BJ (cell line): ENCODE measurements at regions not wholly inside any gene's neighbourhood (a gene's known extent, or its start where the extent isn't known, plus 50 kb on each side); places are given as distances from the start of the nearest gene placed in this dataset.

Experiments used
- CTCF ChIA-PET: fragments of 350-600 bp; formaldehyde crosslinking; extraction: SDS; loops from one replicate; lab custom pipeline; 2021; ENCODE audit warnings: antibody characterized with exemption, inconsistent platforms; lab: Yijun Ruan, JAX
- POLR2A ChIA-PET: fragments of 300-600 bp; sonication (Branson Sonifier 250); formaldehyde crosslinking; extraction: SDS; loops from one replicate; lab custom pipeline; 2021; ENCODE audit warnings: antibody characterized with exemption; lab: Charles Lee
- DNase-seq: peaks from one replicate; pipeline ENCODE4 v3.0.0-alpha.2; 2011; ENCODE audit warnings: low read depth
- H3K27me3 ChIP-seq: 2 replicates; pipeline ENCODE4 v1.6.0; 2011; ENCODE audit warnings: low read length; ENCODE audit not compliant: control insufficient read depth, insufficient read depth
- H3K36me3 ChIP-seq: 2 replicates; pipeline ENCODE4 v1.5.1; 2011; ENCODE audit warnings: low read length; ENCODE audit not compliant: control insufficient read depth, insufficient read depth
- H3K4me3 ChIP-seq: 2 replicates; pipeline ENCODE4 v1.5.1; 2011; ENCODE audit warnings: low read depth, mild to moderate bottlenecking, control low read depth, low read length
- CTCF ChIP-seq: IDR thresholded peaks from 2 replicates; pipeline ENCODE4 v1.5.1; 2011; ENCODE audit warnings: low read depth, mild to moderate bottlenecking, control low read depth, inconsistent platforms, low read length, moderate library complexity; ENCODE audit not compliant: insufficient read depth

- TF ChIP-seq CTCF: no peak
- Histone ChIP-seq H3K36me3 (no peaks in the 10 kb centered on the region), H3K4me3 (no peak overlapping the region), H3K27me3 (no peaks in the 10 kb centered on the region; the same call in 1 of the 2 replicates)
- DNase-seq: no peak
- CTCF ChIA-PET: interaction anchor here (0.9 to 1.3 kb wide), 2 partner anchors 14 to 301 kb away, joined by 3 to 5 read pairs; no protein-coding TSS in a partner anchor
- POLR2A ChIA-PET: no interaction called here
Measured at GRCh38 chr2:65566617-65567016, 134.2 kb upstream of the SPRED2 start.

GRCh38 chr2:65565681-65566080 is 133.3 kb upstream of the SPRED2 start:
- ChIA-PET POLR2A (no interaction called here), CTCF (no interaction called here)
- no peak for TF ChIP-seq CTCF
- Histone ChIP-seq H3K36me3 (no peaks in the 10 kb centered on the region), H3K4me3 (no peak overlapping the region), H3K27me3 (no peaks in the 10 kb centered on the region; the same call in 1 of the 2 replicates)
- DNase-seq: no peak

- ChIA-PET CTCF (interaction anchor here (0.6 to 1.2 kb wide), 5 partner anchors 8 to 299 kb away, joined by 3 to 6 read pairs (median 4); no protein-coding TSS in a partner anchor), POLR2A (no interaction called here)
- no peak overlapping the region for H3K4me3 ChIP-seq
- no peak for TF ChIP-seq CTCF
- no peaks in the 10 kb centered on the region for H3K36me3 ChIP-seq
- no peak for DNase-seq
- no peaks in the 10 kb centered on the region; the same call in 1 of the 2 replicates for H3K27me3 ChIP-seq
Measured at GRCh38 chr2:65564299-65564698, 131.9 kb upstream of the SPRED2 start.

- H3K36me3 ChIP-seq: no peaks in the 10 kb centered on the region
- TF ChIP-seq CTCF: no peak
- no peak for DNase-seq
- CTCF ChIA-PET: interaction anchor here (1.6 kb wide), 1 partner anchor 9 kb away, joined by 6 read pairs; no protein-coding TSS in a partner anchor
- H3K27me3 ChIP-seq: no peaks in the 10 kb centered on the region; the same call in 1 of the 2 replicates
- POLR2A ChIA-PET: no interaction called here
- no peak overlapping the region for H3K4me3 ChIP-seq
Measured at GRCh38 chr2:65562890-65563289, 130.5 kb upstream of the SPRED2 start.

GRCh38 chr2:65558743-65559142 is 126.3 kb upstream of the SPRED2 start:
- DNase-seq: no peak
- Histone ChIP-seq H3K27me3 (peaks cover 4% of the 10 kb centered on the region), H3K4me3 (no peak overlapping the region), H3K36me3 (no peaks in the 10 kb centered on the region)
- no peak for TF ChIP-seq CTCF
- ChIA-PET CTCF (no interaction called here), POLR2A (no interaction called here)
